ENCODE measurements at regions not wholly inside any gene's neighbourhood (a gene's known extent, or its start where the extent isn't known, plus 50 kb on each side); places are given as distances from the start of the nearest gene placed in this dataset.

DNA sequence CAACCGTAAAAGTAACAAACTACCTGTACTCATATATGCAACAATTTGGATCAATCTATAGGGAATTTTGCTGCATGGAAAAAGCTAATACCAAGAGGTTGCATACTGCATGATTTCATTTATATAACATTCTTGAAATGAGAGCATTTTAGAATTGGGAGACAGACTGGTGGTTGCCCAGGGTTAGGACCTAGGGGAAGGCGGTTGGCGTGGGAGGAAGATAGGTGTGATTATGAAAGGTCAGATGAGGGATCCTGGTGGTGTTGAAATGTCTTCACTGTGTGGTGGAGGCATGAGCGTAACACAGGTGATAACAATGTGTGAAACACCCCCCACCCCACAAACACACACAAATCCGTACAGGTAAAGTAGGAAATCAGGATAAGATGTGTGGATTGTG is 176.6 kb upstream of the ZBED5 start:
- peaks cover 29% of the 10 kb centered on the region for H3K27me3 ChIP-seq (ENCODE audit: insufficient read depth, low read length)

DNA sequence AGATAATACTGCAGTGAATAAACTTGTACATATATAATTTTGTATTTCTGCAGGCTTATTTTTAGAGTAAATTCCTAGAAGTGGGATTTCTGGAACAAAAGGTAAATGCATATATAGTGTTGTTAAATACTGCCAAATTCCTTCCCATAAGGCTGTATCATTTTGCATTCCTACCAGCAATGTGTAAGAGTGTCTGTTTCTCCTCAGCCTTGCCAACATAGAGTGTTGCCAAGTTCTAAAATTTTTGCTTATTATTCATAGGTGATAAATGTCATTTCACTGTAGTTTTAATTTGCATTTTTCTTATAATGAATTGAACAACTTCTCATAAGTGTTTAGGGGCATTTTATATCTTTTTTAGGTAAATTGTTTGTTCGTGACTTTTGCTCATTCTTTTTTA is 174.2 kb upstream of the ZBED5 start:
- Histone ChIP-seq H3K9me3 (ENCODE audit: low read depth, low read length) (no peaks in the 10 kb centered on the region), H3K36me3 (ENCODE audit: insufficient read depth, low read length) (no peaks in the 10 kb centered on the region), H3K27me3 (ENCODE audit: insufficient read depth, low read length) (peaks cover 22% of the 10 kb centered on the region), H3K79me2 (ENCODE audit: insufficient read depth, low read length) (no peaks in the 10 kb centered on the region), H3K27ac (ENCODE audit: low read depth, low read length) (no peak overlapping the region), H3K4me3 (ENCODE audit: insufficient read depth, low read length) (no peak overlapping the region), H3K4me1 (ENCODE audit: insufficient read depth, low read length) (peaks cover 10% of the 10 kb centered on the region), H4K20me1 (ENCODE audit: insufficient read depth, low read length) (no peaks in the 10 kb centered on the region), H3K4me2 (ENCODE audit: insufficient read depth, low read length) (no peak overlapping the region), H2AFZ (ENCODE audit: low read length) (no peak overlapping the region)
- TF ChIP-seq, protein P1, sequence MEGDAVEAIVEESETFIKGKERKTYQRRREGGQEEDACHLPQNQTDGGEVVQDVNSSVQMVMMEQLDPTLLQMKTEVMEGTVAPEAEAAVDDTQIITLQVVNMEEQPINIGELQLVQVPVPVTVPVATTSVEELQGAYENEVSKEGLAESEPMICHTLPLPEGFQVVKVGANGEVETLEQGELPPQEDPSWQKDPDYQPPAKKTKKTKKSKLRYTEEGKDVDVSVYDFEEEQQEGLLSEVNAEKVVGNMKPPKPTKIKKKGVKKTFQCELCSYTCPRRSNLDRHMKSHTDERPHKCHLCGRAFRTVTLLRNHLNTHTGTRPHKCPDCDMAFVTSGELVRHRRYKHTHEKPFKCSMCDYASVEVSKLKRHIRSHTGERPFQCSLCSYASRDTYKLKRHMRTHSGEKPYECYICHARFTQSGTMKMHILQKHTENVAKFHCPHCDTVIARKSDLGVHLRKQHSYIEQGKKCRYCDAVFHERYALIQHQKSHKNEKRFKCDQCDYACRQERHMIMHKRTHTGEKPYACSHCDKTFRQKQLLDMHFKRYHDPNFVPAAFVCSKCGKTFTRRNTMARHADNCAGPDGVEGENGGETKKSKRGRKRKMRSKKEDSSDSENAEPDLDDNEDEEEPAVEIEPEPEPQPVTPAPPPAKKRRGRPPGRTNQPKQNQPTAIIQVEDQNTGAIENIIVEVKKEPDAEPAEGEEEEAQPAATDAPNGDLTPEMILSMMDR (IDR thresholded peaks at IDR 0.05; ENCODE audit: extremely low read depth, low read depth, low read length) = no peak
- no peak for DNase-seq (ENCODE audit: insufficient read length, low spot score, missing footprints)

More for the DNA sequence above, 176.6 kb upstream of the ZBED5 start:
- TF ChIP-seq, protein P1 (IDR thresholded peaks at IDR 0.05; ENCODE audit: extremely low read depth, low read depth, low read length) = no peak
- Histone ChIP-seq H4K20me1 (ENCODE audit: insufficient read depth, low read length) (no peaks in the 10 kb centered on the region), H3K79me2 (ENCODE audit: insufficient read depth, low read length) (no peaks in the 10 kb centered on the region), H3K27ac (ENCODE audit: low read depth, low read length) (no peak overlapping the region), H3K9me3 (ENCODE audit: low read depth, low read length) (no peaks in the 10 kb centered on the region), H3K36me3 (ENCODE audit: insufficient read depth, low read length) (no peaks in the 10 kb centered on the region), H3K4me3 (ENCODE audit: insufficient read depth, low read length) (no peak overlapping the region), H3K4me1 (ENCODE audit: insufficient read depth, low read length) (no peaks in the 10 kb centered on the region), H3K4me2 (ENCODE audit: insufficient read depth, low read length) (no peak overlapping the region), H2AFZ (ENCODE audit: low read length) (no peak overlapping the region)
- no peak for DNase-seq (ENCODE audit: insufficient read length, low spot score, missing footprints)

DNA sequence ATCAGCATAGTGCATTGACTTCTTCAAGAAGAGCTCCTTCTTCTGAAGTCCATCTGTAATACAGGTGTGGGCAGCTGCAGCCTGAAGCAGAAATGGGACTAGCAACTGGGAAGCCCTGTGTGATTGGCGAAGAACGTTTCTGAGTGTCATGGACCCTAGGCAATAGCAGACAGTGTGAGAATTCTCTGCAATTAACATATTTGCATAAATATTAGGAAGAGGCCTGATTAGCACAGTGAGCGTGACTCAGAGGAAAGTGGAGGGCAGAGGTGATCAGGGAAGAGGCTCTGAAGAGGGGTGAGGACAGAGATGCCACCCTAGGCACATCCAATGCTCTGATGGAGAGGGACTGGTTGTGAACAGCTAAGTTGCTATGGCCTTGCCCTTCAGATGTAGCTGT is 171.2 kb upstream of the ZBED5 start:
- Histone ChIP-seq H3K4me3 (ENCODE audit: insufficient read depth, low read length) (no peak overlapping the region), H3K79me2 (ENCODE audit: insufficient read depth, low read length) (no peaks in the 10 kb centered on the region), H3K27me3 (ENCODE audit: insufficient read depth, low read length) (peaks cover 17% of the 10 kb centered on the region), H4K20me1 (ENCODE audit: insufficient read depth, low read length) (no peaks in the 10 kb centered on the region), H3K36me3 (ENCODE audit: insufficient read depth, low read length) (no peaks in the 10 kb centered on the region), H3K4me2 (ENCODE audit: insufficient read depth, low read length) (no peak overlapping the region), H2AFZ (ENCODE audit: low read length) (no peak overlapping the region), H3K9me3 (ENCODE audit: low read depth, low read length) (no peaks in the 10 kb centered on the region), H3K4me1 (ENCODE audit: insufficient read depth, low read length) (peaks cover 14% of the 10 kb centered on the region), H3K27ac (ENCODE audit: low read depth, low read length) (no peak overlapping the region)
- no peak for DNase-seq (ENCODE audit: insufficient read length, low spot score, missing footprints)
- TF ChIP-seq, protein P1 (IDR thresholded peaks at IDR 0.05; ENCODE audit: extremely low read depth, low read depth, low read length) = no peak

DNA sequence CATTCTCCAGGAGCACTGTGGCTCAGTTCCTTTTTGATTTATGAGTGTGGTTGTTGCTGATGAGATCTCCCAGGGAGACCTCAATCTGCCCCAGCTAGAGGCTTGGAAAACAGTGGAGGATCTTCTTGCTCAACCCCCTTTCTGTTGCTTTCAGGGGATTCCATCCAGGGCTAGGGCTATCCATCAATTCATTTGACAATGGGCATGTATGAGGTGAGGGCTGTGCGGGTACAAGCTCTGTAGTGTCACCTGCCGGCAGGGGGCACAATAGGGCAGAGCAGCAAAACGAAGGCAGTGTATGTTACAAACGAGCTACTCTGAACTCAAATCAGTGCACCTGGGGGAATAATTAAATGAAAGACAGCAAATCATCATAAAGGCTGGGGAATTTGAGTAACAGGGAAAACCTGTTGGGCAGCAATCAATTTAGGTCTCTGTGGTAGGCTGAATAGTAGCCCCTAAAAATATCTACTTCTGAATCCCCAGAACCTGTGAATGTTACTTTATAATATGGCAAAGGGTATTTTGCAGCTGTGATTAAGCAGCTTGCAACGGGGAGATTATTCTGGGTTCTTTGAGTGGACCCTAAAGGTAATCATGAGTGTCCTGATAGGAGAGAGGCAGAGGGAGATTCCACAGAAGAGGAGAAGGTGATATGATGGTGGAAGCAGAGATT is 170.3 kb upstream of the ZBED5 start:
- Histone ChIP-seq H3K27ac (ENCODE audit: low read depth, low read length) (no peak overlapping the region), H3K4me1 (ENCODE audit: insufficient read depth, low read length) (peaks cover 14% of the 10 kb centered on the region), H3K36me3 (ENCODE audit: insufficient read depth, low read length) (no peaks in the 10 kb centered on the region), H3K4me3 (ENCODE audit: insufficient read depth, low read length) (no peak overlapping the region), H4K20me1 (ENCODE audit: insufficient read depth, low read length) (no peaks in the 10 kb centered on the region), H3K4me2 (ENCODE audit: insufficient read depth, low read length) (no peak overlapping the region), H3K79me2 (ENCODE audit: insufficient read depth, low read length) (no peaks in the 10 kb centered on the region), H3K9me3 (ENCODE audit: low read depth, low read length) (no peaks in the 10 kb centered on the region), H3K27me3 (ENCODE audit: insufficient read depth, low read length) (peaks cover 17% of the 10 kb centered on the region), H2AFZ (ENCODE audit: low read length) (no peak overlapping the region)
- DNase-seq (ENCODE audit: insufficient read length, low spot score, missing footprints) = peak; percentile 44
- TF ChIP-seq, protein P1 (IDR thresholded peaks at IDR 0.05; ENCODE audit: extremely low read depth, low read depth, low read length) = peak; percentile 81
